GM18858 (cell line): ENCODE measurements at regions not wholly inside any gene's neighbourhood (a gene's known extent, or its start where the extent isn't known, plus 50 kb on each side); places are given as distances from the start of the nearest gene placed in this dataset.
A peak's percentile ranks its signal among the peaks of the same experiment; 100 is the strongest.

Experiments
- ATAC-seq: cut with Tn5 transposase; IDR thresholded peaks from one replicate; pipeline ENCODE4 v1.9.1; 2021; ENCODE audit not compliant: unreplicated experiment

- peak; percentile 80 for ATAC-seq
Measured at GRCh38 chr4:129641179-129641578, 545.2 kb downstream of the C4orf33 start.

GRCh38 chr4:129645461-129645860 lies 549.5 kb downstream of the C4orf33 start:
- ATAC-seq, result no peak

- no peak for ATAC-seq
Measured at GRCh38 chr4:129668092-129668491, 572.1 kb downstream of the C4orf33 start.

- no peak for ATAC-seq
Measured at GRCh38 chr4:129672941-129673340, 577.0 kb downstream of the C4orf33 start.

GRCh38 chr4:129675036-129675435 lies 579.1 kb downstream of the C4orf33 start:
- no peak for ATAC-seq

GRCh38 chr4:129676934-129677333 lies 581.0 kb downstream of the C4orf33 start:
- no peak for ATAC-seq

- ATAC-seq, result no peak
Measured at GRCh38 chr4:129682586-129682985, 586.6 kb downstream of the C4orf33 start.

GRCh38 chr4:129707949-129708348 lies 612.0 kb downstream of the C4orf33 start:
- no peak for ATAC-seq

GRCh38 chr4:129708784-129709183 lies 612.8 kb downstream of the C4orf33 start:
- ATAC-seq, result no peak

- ATAC-seq, result no peak
Measured at GRCh38 chr4:129738175-129738574, 642.2 kb downstream of the C4orf33 start.

GRCh38 chr4:129747756-129748155 lies 651.8 kb downstream of the C4orf33 start:
- no peak for ATAC-seq

- no peak for ATAC-seq
Measured at GRCh38 chr4:129748991-129749390, 653.0 kb downstream of the C4orf33 start.

GRCh38 chr4:129751646-129752045 lies 655.7 kb downstream of the C4orf33 start:
- ATAC-seq, result no peak

GRCh38 chr4:129783596-129783995 lies 687.6 kb downstream of the C4orf33 start:
- no peak for ATAC-seq

- no peak for ATAC-seq
Measured at GRCh38 chr4:129788486-129788885, 692.5 kb downstream of the C4orf33 start.

- ATAC-seq, result no peak
Measured at GRCh38 chr4:129804461-129804981, 708.6 kb downstream of the C4orf33 start.

GRCh38 chr4:129806986-129807385 lies 711.0 kb downstream of the C4orf33 start:
- ATAC-seq, result no peak

GRCh38 chr4:129808242-129808641 lies 712.3 kb downstream of the C4orf33 start:
- no peak for ATAC-seq

GRCh38 chr4:129821073-129821472 lies 725.1 kb downstream of the C4orf33 start:
- no peak for ATAC-seq

GRCh38 chr4:129821963-129822362 lies 726.0 kb downstream of the C4orf33 start:
- no peak for ATAC-seq

- no peak for ATAC-seq
Measured at GRCh38 chr4:129822701-129823100, 726.7 kb downstream of the C4orf33 start.

GRCh38 chr4:129823105-129823504 lies 727.2 kb downstream of the C4orf33 start:
- ATAC-seq, result no peak

- no peak for ATAC-seq
Measured at GRCh38 chr4:129829373-129829772, 733.4 kb downstream of the C4orf33 start.

GRCh38 chr4:129839687-129840086 lies 743.7 kb downstream of the C4orf33 start:
- ATAC-seq, result no peak
